WTC11 (cell line): ENCODE measurements at regions not wholly inside any gene's neighbourhood (a gene's known extent, or its start where the extent isn't known, plus 50 kb on each side); places are given as distances from the start of the nearest gene placed in this dataset.

Source experiments
- CREM ChIP-seq: sonication (generic); formaldehyde crosslinking; IDR thresholded peaks from 2 replicates; pipeline ENCODE4 v1.8.1; 2022; ENCODE audit warnings: mild to moderate bottlenecking, missing genetic modification reagents, moderate library complexity
- CTCF ChIP-seq: fragments of 200-600 bp; IDR thresholded peaks from 2 replicates; pipeline ENCODE4 v1.8.0; 2022; ENCODE audit warnings: antibody characterized with exemption
- GTF2I ChIP-seq: fragments of 250-450 bp; sonication (Bioruptor Pico); conservative IDR thresholded peaks from 2 replicates; pipeline ENCODE4 v1.4.0; 2021; ENCODE audit warnings: mild to moderate bottlenecking
- MAX ChIP-seq: sonication (generic); formaldehyde crosslinking; IDR thresholded peaks from 2 replicates; pipeline ENCODE4 v1.8.0; 2022; ENCODE audit warnings: mild to moderate bottlenecking, missing genetic modification reagents
- NR2C2 ChIP-seq: sonication (generic); formaldehyde crosslinking; IDR thresholded peaks from 2 replicates; pipeline ENCODE4 v1.8.0; 2022; ENCODE audit warnings: mild to moderate bottlenecking, missing genetic modification reagents
- TF ChIP-seq, protein P1 (sequence below): sonication (generic); formaldehyde crosslinking; IDR thresholded peaks from 2 replicates; pipeline ENCODE4 v1.8.0; 2023; ENCODE audit warnings: missing genetic modification reagents, mild to moderate bottlenecking, borderline replicate concordance

- no peak for TF ChIP-seq CTCF
- no peak for TF ChIP-seq NR2C2
- TF ChIP-seq GTF2I (CRISPR knock-in tag): no peak
- TF ChIP-seq, protein P1, sequence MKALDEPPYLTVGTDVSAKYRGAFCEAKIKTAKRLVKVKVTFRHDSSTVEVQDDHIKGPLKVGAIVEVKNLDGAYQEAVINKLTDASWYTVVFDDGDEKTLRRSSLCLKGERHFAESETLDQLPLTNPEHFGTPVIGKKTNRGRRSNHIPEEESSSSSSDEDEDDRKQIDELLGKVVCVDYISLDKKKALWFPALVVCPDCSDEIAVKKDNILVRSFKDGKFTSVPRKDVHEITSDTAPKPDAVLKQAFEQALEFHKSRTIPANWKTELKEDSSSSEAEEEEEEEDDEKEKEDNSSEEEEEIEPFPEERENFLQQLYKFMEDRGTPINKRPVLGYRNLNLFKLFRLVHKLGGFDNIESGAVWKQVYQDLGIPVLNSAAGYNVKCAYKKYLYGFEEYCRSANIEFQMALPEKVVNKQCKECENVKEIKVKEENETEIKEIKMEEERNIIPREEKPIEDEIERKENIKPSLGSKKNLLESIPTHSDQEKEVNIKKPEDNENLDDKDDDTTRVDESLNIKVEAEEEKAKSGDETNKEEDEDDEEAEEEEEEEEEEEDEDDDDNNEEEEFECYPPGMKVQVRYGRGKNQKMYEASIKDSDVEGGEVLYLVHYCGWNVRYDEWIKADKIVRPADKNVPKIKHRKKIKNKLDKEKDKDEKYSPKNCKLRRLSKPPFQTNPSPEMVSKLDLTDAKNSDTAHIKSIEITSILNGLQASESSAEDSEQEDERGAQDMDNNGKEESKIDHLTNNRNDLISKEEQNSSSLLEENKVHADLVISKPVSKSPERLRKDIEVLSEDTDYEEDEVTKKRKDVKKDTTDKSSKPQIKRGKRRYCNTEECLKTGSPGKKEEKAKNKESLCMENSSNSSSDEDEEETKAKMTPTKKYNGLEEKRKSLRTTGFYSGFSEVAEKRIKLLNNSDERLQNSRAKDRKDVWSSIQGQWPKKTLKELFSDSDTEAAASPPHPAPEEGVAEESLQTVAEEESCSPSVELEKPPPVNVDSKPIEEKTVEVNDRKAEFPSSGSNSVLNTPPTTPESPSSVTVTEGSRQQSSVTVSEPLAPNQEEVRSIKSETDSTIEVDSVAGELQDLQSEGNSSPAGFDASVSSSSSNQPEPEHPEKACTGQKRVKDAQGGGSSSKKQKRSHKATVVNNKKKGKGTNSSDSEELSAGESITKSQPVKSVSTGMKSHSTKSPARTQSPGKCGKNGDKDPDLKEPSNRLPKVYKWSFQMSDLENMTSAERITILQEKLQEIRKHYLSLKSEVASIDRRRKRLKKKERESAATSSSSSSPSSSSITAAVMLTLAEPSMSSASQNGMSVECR: no peak
- TF ChIP-seq CREM (CRISPR knock-in tag): no peak
- TF ChIP-seq MAX (CRISPR knock-in tag): no peak
Observed at GRCh38 chr12:115424003-115424402, 740.0 kb upstream of the TBX3 start.
